ENCODE measurements at regions not wholly inside any gene's neighbourhood (a gene's known extent, or its start where the extent isn't known, plus 50 kb on each side); places are given as distances from the start of the nearest gene placed in this dataset.

GRCh38 chr18:5064841-5065370 lies 132.2 kb downstream of the AKAIN1 start:
- Histone ChIP-seq H3K9me2 (ENCODE audit: insufficient read depth, low read length) (no peaks in the 10 kb centered on the region), H3K4me2 (ENCODE audit: low read length) (no peak overlapping the region), H3K79me2 (replicated peaks; ENCODE audit: insufficient read depth, low read length) (no peaks in the 10 kb centered on the region), H3F3A (ENCODE audit: insufficient read depth, low read length, poor library complexity, severe bottlenecking) (no peaks in the 10 kb centered on the region), H3K4me3 (ENCODE audit: low read length) (no peak overlapping the region), H3K36me3 (ENCODE audit: insufficient read depth, low read length) (no peaks in the 10 kb centered on the region), H3K27ac (ENCODE audit: low read length) (no peak overlapping the region), H3K9me3 (ENCODE audit: low read length) (no peaks in the 10 kb centered on the region), H3K9ac (ENCODE audit: low read length) (no peak overlapping the region), H3K27me3 (ENCODE audit: insufficient read depth, low read depth, low read length) (no peaks in the 10 kb centered on the region), H2AFZ (ENCODE audit: low read depth, low read length) (no peak overlapping the region), H4K20me1 (ENCODE audit: insufficient read depth) (no peaks in the 10 kb centered on the region)
- no peak for TF ChIP-seq EP300 (conservative IDR thresholded peaks at IDR 0.05; ENCODE audit: poor library complexity, severe bottlenecking)
- no peak for TF ChIP-seq TAF1 (IDR thresholded peaks at IDR 0.05; ENCODE audit: low read depth)
- no peak for TF ChIP-seq SMC3 (conservative IDR thresholded peaks at IDR 0.05; ENCODE audit: poor library complexity)
- no peak for TF ChIP-seq POLR2AphosphoS5 (IDR thresholded peaks at IDR 0.05)
- no peak for TF ChIP-seq EZH2 (IDR thresholded peaks at IDR 0.05; ENCODE audit: borderline replicate concordance, insufficient read depth, low read length, poor library complexity, severe bottlenecking)
- TF ChIP-seq REST (IDR thresholded peaks at IDR 0.05; ENCODE audit: borderline replicate concordance): no peak
- TF ChIP-seq MXI1 (conservative IDR thresholded peaks at IDR 0.05; ENCODE audit: poor library complexity, severe bottlenecking): no peak
- no peak for TF ChIP-seq RAD21 (conservative IDR thresholded peaks at IDR 0.05)
- no peak for TF ChIP-seq CTCF (IDR thresholded peaks at IDR 0.05; ENCODE audit: poor library complexity, severe bottlenecking)

- H3K4me3 ChIP-seq (ENCODE audit: low read length): no peak overlapping the region
- no peak overlapping the region for H2AFZ ChIP-seq (ENCODE audit: low read depth, low read length)
- no peak overlapping the region for H3K27ac ChIP-seq (ENCODE audit: low read length)
- H3K4me2 ChIP-seq (ENCODE audit: low read length): no peak overlapping the region
- no peaks in the 10 kb centered on the region for H3K9me3 ChIP-seq (ENCODE audit: low read length)
- TF ChIP-seq POLR2AphosphoS5 (IDR thresholded peaks at IDR 0.05) (no peak), EP300 (conservative IDR thresholded peaks at IDR 0.05; ENCODE audit: poor library complexity, severe bottlenecking) (no peak), SMC3 (conservative IDR thresholded peaks at IDR 0.05; ENCODE audit: poor library complexity) (no peak), EZH2 (IDR thresholded peaks at IDR 0.05; ENCODE audit: borderline replicate concordance, insufficient read depth, low read length, poor library complexity, severe bottlenecking) (no peak), TAF1 (IDR thresholded peaks at IDR 0.05; ENCODE audit: low read depth) (no peak), REST (IDR thresholded peaks at IDR 0.05; ENCODE audit: borderline replicate concordance) (no peak)
- no peaks in the 10 kb centered on the region for H3K36me3 ChIP-seq (ENCODE audit: insufficient read depth, low read length)
- no peak overlapping the region for H3K9ac ChIP-seq (ENCODE audit: low read length)
- H3F3A ChIP-seq (ENCODE audit: insufficient read depth, low read length, poor library complexity, severe bottlenecking): no peaks in the 10 kb centered on the region
- no peaks in the 10 kb centered on the region for H3K79me2 ChIP-seq (replicated peaks; ENCODE audit: insufficient read depth, low read length)
- H3K9me2 ChIP-seq (ENCODE audit: insufficient read depth, low read length): no peaks in the 10 kb centered on the region
- no peaks in the 10 kb centered on the region for H4K20me1 ChIP-seq (ENCODE audit: insufficient read depth)
- no peaks in the 10 kb centered on the region for H3K27me3 ChIP-seq (ENCODE audit: insufficient read depth, low read depth, low read length)
Observed at GRCh38 chr18:5061785-5062184, 135.3 kb downstream of the AKAIN1 start.

All from neural cell (in vitro differentiated cells).